ENCODE measurements at regions not wholly inside any gene's neighbourhood (a gene's known extent, or its start where the extent isn't known, plus 50 kb on each side); places are given as distances from the start of the nearest gene placed in this dataset.

- TF ChIP-seq USF1 (IDR thresholded peaks at IDR 0.05) (no peak), REST (IDR thresholded peaks at IDR 0.05; ENCODE audit: low read depth) (no peak), CEBPB (IDR thresholded peaks at IDR 0.05) (no peak), TCF12 (IDR thresholded peaks at IDR 0.05; ENCODE audit: low read depth) (no peak), ZBTB7A (IDR thresholded peaks at IDR 0.05; ENCODE audit: low read depth) (no peak), TAF1 (IDR thresholded peaks at IDR 0.05; ENCODE audit: low read depth) (no peak)
These were observed 55.5 kb downstream of the ADRA2C start for GRCh38 chr4:3821580-3822229.
